ENCODE measurements at regions not wholly inside any gene's neighbourhood (a gene's known extent, or its start where the extent isn't known, plus 50 kb on each side); places are given as distances from the start of the nearest gene placed in this dataset.

DNA sequence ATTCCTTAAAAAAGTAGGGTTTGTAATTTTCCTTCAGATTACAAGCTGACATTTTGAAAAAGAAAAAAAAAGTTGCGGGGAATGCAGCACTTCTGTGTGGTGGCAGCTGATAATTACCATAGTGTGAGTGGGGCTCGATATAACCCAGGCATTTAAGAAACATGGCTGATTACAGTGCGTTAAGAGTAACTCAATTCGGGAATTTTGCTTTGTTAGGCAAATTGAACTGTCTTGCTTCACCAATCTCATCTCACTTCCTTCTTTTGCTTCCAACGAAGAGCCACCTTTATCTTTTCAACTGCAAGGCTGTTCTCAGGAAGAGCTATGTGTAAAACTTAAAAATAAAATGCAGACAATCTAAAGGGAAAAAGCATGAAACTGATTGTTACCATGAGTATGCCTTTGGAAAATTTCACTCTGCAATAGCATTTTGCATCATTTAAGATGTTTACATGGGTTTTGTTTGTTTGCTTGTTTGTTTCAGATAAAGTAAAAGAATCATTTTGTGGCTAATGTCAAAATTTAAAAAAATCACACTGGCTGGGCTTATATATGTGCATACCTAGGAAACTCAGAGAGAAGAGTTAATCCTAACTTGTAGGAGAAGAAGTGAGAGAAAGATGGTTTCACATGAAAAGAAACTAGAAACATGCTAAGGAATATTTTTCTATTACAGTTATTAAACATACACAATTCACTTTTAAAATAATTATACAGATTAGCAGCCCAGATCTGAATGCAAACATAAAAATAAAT is 295.9 kb upstream of the ATP2B1 start:
- no peak overlapping the region for H3K4me3 ChIP-seq
- no peaks in the 10 kb centered on the region for H3K9me3 ChIP-seq
- no peaks in the 10 kb centered on the region for H3K36me3 ChIP-seq
- intact Hi-C loops (cut with DNase I): no loop called here
- DNase-seq: peak in 1 of 4 donors; percentile 44
- no peaks in the 10 kb centered on the region for H3K27me3 ChIP-seq
- ATAC-seq: no peak
- TF ChIP-seq, protein P1, sequence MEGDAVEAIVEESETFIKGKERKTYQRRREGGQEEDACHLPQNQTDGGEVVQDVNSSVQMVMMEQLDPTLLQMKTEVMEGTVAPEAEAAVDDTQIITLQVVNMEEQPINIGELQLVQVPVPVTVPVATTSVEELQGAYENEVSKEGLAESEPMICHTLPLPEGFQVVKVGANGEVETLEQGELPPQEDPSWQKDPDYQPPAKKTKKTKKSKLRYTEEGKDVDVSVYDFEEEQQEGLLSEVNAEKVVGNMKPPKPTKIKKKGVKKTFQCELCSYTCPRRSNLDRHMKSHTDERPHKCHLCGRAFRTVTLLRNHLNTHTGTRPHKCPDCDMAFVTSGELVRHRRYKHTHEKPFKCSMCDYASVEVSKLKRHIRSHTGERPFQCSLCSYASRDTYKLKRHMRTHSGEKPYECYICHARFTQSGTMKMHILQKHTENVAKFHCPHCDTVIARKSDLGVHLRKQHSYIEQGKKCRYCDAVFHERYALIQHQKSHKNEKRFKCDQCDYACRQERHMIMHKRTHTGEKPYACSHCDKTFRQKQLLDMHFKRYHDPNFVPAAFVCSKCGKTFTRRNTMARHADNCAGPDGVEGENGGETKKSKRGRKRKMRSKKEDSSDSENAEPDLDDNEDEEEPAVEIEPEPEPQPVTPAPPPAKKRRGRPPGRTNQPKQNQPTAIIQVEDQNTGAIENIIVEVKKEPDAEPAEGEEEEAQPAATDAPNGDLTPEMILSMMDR (IDR thresholded peaks at IDR 0.05): no peak
- H3K4me1 ChIP-seq: no peaks in the 10 kb centered on the region
- H3K27ac ChIP-seq: no peak overlapping the region

DNA sequence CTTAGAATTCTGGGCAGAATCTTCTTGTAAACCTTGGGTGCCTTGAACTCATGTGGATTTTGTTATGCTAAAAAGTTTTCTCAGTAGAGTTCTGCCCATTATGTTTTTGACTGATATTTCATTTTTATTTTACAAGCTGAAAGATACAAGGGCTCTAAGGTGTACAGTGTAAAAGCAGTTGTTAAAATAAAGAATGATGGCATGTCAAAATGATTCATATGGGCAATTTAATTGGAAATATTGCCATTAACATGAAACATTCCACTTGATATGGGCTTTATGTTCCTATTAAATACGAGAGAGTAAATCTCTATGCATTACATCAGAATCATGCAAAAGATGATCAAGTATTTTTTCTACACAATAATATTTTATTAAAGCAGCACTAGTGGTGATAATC is 295.1 kb upstream of the ATP2B1 start:
- no peak overlapping the region for H3K27ac ChIP-seq
- H3K9me3 ChIP-seq: no peaks in the 10 kb centered on the region
- H3K4me3 ChIP-seq: no peak overlapping the region
- no peaks in the 10 kb centered on the region for H3K4me1 ChIP-seq
- H3K36me3 ChIP-seq: no peaks in the 10 kb centered on the region
- ATAC-seq (no peak), DNase-seq (no peak)
- TF ChIP-seq, protein P1 (IDR thresholded peaks at IDR 0.05): no peak
- intact Hi-C loops (cut with DNase I): no loop called here
- no peaks in the 10 kb centered on the region for H3K27me3 ChIP-seq

DNA sequence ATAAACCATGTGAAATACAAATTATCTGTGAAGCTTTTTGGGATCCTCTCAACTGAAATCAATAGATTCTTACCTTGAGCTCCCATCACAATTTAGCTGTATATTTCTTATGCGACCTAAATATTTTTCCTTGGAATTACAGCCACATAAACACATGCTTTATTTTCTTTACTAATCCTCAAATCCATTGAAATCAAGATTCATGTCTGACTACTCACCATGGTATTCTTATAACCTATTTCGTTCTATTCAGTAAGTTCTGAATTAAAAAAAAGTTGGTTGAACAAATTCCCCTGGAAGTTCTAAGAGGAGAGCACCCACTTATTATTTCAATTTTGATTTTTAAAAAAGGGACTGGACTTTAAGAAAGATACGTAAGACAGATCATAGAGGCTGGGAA is 292.1 kb upstream of the ATP2B1 start:
- Histone ChIP-seq H3K27me3 (no peaks in the 10 kb centered on the region), H3K27ac (no peak overlapping the region), H3K4me1 (no peaks in the 10 kb centered on the region), H3K4me3 (no peak overlapping the region), H3K36me3 (no peaks in the 10 kb centered on the region), H3K9me3 (no peaks in the 10 kb centered on the region)
- TF ChIP-seq, protein P1 (IDR thresholded peaks at IDR 0.05): no peak
- DNase-seq (no peak), ATAC-seq (no peak)
- intact Hi-C loops (cut with DNase I): no loop called here

DNA sequence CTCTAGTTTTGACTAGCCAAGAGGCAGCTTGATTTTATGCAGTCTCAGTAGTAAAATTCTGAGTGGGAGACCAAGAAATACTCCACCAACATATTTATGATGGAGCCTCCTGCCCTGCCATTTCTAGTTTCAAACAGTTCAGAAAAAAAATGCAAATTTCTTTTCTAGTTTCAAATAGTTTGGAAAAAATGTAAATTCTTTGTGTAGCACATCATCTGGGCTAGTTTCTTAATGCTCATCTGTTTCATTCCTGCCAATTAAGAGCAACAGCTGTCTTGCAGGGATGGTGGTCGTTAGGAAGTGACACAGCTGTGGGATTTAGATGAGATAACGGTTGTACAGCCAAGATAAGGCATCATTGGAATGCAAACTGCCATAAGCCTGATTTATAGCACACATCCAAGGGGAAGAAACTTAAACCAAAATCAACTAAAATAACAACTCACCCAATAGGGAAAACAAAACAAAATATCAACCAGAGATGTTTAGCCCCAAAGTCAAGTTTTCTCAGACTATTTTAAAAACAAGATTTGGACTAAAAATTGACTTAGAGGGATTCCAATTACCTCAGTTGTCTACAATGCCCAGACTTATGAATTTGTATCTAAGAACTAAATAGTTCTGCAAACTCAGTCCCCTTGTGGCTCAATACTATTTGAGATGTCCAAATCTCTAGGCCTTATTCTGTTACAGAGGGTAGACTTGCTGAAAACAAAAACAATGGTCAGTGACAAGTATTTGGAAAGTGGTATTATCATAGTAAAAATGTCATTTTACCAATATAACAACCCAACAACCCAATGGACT is 291.3 kb upstream of the ATP2B1 start:
- Histone ChIP-seq H3K4me3 (no peak overlapping the region), H3K36me3 (no peaks in the 10 kb centered on the region), H3K27me3 (no peaks in the 10 kb centered on the region), H3K4me1 (no peaks in the 10 kb centered on the region), H3K27ac (no peak overlapping the region), H3K9me3 (no peaks in the 10 kb centered on the region)
- ATAC-seq: no peak
- intact Hi-C loops (cut with DNase I): no loop called here
- peak in 2 of 4 donors; percentile 54 to 61 for DNase-seq
- TF ChIP-seq, protein P1 (IDR thresholded peaks at IDR 0.05): no peak

DNA sequence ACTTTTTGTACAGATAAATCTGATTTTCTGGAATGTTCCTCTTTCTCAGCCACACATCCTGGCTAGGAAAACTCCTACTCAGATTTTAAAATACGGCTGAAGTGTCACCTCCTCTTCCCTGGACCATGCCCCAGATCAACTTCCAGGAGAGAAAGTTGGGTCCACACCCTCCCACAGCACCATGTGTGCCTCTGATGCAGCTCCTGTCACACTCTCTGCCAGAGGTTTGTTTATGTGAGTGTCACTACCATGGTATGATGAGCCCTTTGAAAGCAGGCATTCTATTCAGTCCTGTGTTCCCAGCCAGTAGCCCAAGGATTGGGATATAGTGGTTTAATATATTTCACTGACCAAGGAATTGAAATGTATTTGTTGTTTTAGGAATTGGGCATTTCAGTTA is 287.2 kb upstream of the ATP2B1 start:
- Histone ChIP-seq H3K4me3 (no peak overlapping the region), H3K9me3 (no peaks in the 10 kb centered on the region), H3K27me3 (no peaks in the 10 kb centered on the region), H3K36me3 (no peaks in the 10 kb centered on the region), H3K27ac (no peak overlapping the region), H3K4me1 (no peaks in the 10 kb centered on the region)
- no peak for ATAC-seq
- TF ChIP-seq, protein P1 (IDR thresholded peaks at IDR 0.05): no peak
- no peak for DNase-seq
- intact Hi-C loops (cut with DNase I): no loop called here

Measured in left lung (tissue), 4 donors.